ENCODE measurements at regions not wholly inside any gene's neighbourhood (a gene's known extent, or its start where the extent isn't known, plus 50 kb on each side); places are given as distances from the start of the nearest gene placed in this dataset.
A peak's percentile ranks its signal among the peaks of the same experiment; 100 is the strongest.
"Not testable (repeated sequence)": the region's sequence is repeated elsewhere in the genome, so short reads cannot be mapped to it uniquely, and the experiment has no call there.

DNA sequence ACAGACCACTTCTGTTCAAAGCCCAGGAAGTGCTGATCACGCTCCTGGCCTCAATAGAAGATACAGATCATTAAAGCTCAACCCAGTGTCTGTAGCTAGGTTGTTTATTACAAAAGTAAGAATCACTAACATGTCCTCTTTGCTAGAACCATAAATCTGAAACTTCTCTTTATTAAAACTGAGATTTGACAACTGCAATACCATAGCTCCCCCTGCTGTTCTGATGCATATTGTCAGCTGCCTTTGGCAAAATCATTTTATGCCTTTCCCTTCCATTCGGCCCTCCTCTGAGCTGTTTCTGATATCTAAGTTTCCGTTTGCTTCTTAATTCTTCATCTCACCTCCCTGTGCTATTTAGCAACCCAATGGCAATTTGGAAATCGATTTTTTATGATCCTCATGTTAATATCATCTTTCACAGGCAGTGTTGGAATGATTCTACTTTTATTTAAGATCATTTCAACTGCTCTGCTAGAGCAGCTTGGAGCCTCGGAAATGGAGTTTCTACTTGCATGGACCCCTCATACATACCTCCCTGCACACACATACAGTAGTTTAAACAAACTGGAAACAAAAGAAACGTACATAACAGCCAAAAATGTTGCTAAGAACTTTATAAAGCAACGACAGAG lies 998.8 kb downstream of the MAT2B start:
- H3K4me3 ChIP-seq (ENCODE audit: low read length) = no peak overlapping the region
- DNase-seq (ENCODE audit: low read depth) = peak; percentile 61
- TF ChIP-seq, protein P1, sequence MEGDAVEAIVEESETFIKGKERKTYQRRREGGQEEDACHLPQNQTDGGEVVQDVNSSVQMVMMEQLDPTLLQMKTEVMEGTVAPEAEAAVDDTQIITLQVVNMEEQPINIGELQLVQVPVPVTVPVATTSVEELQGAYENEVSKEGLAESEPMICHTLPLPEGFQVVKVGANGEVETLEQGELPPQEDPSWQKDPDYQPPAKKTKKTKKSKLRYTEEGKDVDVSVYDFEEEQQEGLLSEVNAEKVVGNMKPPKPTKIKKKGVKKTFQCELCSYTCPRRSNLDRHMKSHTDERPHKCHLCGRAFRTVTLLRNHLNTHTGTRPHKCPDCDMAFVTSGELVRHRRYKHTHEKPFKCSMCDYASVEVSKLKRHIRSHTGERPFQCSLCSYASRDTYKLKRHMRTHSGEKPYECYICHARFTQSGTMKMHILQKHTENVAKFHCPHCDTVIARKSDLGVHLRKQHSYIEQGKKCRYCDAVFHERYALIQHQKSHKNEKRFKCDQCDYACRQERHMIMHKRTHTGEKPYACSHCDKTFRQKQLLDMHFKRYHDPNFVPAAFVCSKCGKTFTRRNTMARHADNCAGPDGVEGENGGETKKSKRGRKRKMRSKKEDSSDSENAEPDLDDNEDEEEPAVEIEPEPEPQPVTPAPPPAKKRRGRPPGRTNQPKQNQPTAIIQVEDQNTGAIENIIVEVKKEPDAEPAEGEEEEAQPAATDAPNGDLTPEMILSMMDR (IDR thresholded peaks at IDR 0.05; ENCODE audit: insufficient read depth, low read depth, low read length, missing control alignments) = peak; percentile 84

DNA sequence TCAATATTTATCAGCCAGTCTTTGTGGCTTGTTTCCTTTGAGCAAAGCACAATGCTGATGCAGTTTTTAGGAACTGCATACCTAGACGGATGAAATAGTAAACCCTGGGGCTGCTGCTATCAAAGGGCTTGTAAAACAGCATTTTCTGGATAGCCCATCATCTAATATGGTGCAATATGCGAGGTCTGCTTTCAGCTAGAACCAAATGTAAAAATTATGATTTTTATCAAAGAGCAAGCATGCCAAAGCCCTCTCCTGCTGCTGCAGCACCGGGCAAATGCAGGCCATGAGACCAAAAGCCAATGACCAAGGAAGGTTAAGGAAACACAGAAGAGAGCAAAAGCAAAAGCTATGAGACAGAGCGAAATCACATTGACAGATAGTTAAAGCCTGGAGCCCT lies 1000.4 kb downstream of the MAT2B start:
- DNase-seq (ENCODE audit: low read depth) = no peak
- no peak overlapping the region for H3K4me3 ChIP-seq (ENCODE audit: low read length)
- TF ChIP-seq, protein P1 (IDR thresholded peaks at IDR 0.05; ENCODE audit: insufficient read depth, low read depth, low read length, missing control alignments) = no peak

DNA sequence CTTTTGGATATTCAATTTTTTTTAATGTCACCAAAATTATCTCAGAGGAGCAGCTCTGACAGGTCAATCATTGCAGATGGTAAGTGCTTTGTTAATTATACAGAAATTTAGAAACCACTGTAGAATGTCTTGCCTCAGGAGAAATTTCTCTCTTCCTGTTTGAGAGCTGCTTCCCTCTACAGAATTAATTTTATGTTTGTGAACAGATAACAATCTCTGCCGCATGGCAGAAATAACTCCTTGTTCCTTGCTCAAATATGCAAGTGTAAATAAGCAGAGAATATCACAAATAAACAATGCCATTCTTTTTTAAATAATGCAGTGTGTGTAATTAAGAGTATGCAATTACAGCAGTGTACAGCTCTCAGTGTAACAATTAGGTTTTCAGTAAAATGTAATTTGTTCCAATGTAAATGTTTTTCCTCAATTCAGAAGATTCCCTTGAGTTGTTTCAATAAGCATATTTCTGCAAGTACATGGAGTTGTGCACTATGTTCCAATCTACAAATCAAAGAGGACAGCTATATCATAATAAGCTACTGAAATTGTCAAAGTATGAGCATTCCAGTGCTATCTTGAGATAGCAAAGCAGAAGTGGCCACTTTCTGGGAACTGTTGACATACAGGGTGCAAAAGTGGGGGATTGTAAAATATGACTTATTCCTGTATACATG lies 1012.8 kb downstream of the MAT2B start:
- H3K4me3 ChIP-seq (ENCODE audit: low read length) = no peak overlapping the region
- TF ChIP-seq, protein P1 (IDR thresholded peaks at IDR 0.05; ENCODE audit: insufficient read depth, low read depth, low read length, missing control alignments) = no peak
- no peak for DNase-seq (ENCODE audit: low read depth)

DNA sequence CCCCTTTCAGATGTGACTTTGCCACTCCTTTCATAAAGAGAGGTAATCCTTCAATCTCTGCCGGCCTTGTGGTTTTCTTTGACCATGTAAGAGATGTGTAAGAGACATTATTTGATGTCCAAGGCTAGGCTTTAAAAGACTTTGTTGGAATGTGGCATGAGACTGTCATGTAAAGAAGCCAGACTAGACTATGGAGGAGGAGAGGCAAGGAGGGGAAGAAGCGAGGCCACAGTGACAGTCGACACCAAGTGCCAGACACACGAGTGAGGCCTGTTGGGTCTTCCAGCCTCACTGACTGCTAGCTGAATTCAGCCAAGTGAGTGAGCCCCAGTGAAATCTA lies 1013.3 kb downstream of the MAT2B start:
- TF ChIP-seq, protein P1 (IDR thresholded peaks at IDR 0.05; ENCODE audit: insufficient read depth, low read depth, low read length, missing control alignments) = no peak
- DNase-seq (ENCODE audit: low read depth) = no peak
- no peak overlapping the region for H3K4me3 ChIP-seq (ENCODE audit: low read length)

DNA sequence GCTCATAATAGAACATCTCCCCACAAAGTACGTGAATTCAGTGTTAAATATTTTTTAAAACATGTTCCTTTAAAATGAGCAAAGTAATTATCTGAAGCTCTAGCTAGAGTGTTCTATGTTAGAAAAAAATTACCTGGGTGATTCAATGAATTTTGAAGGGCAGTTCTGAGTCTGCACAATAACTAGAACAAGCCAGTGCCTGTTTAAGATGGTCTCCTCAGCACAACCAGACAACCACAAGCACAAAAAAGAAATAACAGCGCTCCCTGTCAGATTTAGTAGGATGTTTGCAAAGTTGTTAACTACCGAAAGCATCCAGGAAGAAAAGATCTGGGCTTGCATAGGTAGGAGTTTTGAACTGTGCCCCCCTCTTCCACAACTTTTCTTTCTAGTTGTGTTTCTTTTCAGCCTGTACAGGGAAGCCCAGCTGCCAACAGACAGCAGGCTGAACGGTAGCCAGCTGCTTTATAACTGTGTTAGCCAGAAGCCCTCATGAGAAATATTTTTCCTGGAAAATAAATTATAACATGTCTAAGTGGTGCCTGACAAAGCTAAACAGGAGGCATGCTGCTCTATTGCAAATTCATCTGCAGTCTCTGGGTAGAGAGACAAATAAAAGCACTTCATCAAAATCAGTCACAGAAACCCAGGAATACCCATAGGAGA lies 1026.9 kb downstream of the MAT2B start:
- peak; percentile 80 for DNase-seq (ENCODE audit: low read depth)
- H3K4me3 ChIP-seq (ENCODE audit: low read length) = no peak overlapping the region
- TF ChIP-seq, protein P1 (IDR thresholded peaks at IDR 0.05; ENCODE audit: insufficient read depth, low read depth, low read length, missing control alignments) = no peak

DNA sequence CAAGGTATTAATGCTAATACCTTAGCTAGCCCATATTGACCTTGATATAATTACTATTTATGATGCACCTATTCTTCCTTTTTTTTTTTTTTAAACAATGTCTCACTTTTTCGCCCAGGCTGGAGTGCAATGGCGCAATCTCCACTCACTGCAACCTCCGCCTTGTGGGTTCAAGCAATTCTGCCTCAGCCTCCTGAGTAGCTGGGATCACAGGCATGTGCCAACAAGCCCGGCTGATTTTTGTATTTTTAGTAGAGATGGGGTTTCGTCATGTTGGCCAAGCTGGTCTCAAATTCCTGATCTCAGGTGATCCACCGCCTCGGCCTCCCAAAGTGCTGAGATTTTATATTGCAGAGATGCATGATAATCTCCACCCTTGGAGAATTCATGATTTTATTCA lies 1028.0 kb downstream of the MAT2B start:
- H3K4me3 ChIP-seq (ENCODE audit: low read length) = not testable (repeated sequence)
- DNase-seq (ENCODE audit: low read depth) = peak; percentile 90

DNA sequence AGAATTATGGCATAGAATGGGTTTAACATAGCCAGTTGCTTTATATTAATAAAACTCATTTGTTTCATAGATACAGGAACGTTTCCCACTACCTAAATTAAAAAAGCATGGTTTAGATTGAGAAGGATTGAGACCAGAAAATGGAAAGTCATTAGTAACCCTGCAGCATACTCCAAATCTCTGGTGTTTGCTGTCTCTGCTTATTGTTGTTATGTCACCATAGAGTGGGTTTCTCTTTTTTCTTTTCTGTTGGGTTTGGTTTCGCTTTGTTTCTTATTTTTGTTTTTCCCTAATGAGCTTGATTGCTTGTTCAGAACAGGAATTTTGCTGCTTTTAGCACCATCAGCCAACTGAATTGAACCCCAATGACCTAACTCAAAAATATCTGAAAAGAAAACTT lies 1034.8 kb downstream of the MAT2B start:
- H3K4me3 ChIP-seq (ENCODE audit: low read length) = no peak overlapping the region
- DNase-seq (ENCODE audit: low read depth) = no peak
- TF ChIP-seq, protein P1 (IDR thresholded peaks at IDR 0.05; ENCODE audit: insufficient read depth, low read depth, low read length, missing control alignments) = no peak
